Fibroblast of lung (primary cell): ENCODE measurements at regions not wholly inside any gene's neighbourhood (a gene's known extent, or its start where the extent isn't known, plus 50 kb on each side); places are given as distances from the start of the nearest gene placed in this dataset.
A peak's percentile ranks its signal among the peaks of the same experiment; 100 is the strongest.

Experiments used
- DNase-seq, 2 donors: peaks; one replicate each; pipeline versions ENCODE4 v3.0.0 to v3.0.0-alpha.2; 2010; ENCODE audit warnings: low read depth in 2 of 2
- H2AFZ ChIP-seq: 2 replicates; pipeline ENCODE4 v1.5.1; 2012; ENCODE audit warnings: low read length, control low read depth, inconsistent platforms
- H3K27ac ChIP-seq: 2 replicates; pipeline ENCODE4 v1.5.1; 2011; ENCODE audit warnings: low read length, control low read depth; ENCODE audit not compliant: insufficient read depth
- H3K27me3 ChIP-seq: 2 replicates; pipeline ENCODE4 v1.5.1; 2011; ENCODE audit warnings: mild to moderate bottlenecking, low read length; ENCODE audit not compliant: control insufficient read depth, insufficient read depth
- H3K36me3 ChIP-seq: 2 replicates; pipeline ENCODE4 v1.5.1; 2011; ENCODE audit warnings: low read length; ENCODE audit not compliant: control insufficient read depth, insufficient read depth
- H3K4me1 ChIP-seq: 2 replicates; pipeline ENCODE4 v1.5.1; 2011; ENCODE audit warnings: low read length; ENCODE audit not compliant: control insufficient read depth, insufficient read depth; ENCODE audit errors: extremely low read depth
- H3K4me2 ChIP-seq: 2 replicates; pipeline ENCODE4 v1.5.1; 2011; ENCODE audit warnings: low read length, control low read depth; ENCODE audit not compliant: insufficient read depth; ENCODE audit errors: extremely low read depth
- H3K4me3 ChIP-seq, 4 experiments: fragments of 200-600 bp in 1 of 4; sonication (generic) in 1 of 4; replicated peaks in 1 of 4; 2 replicates each; pipeline ENCODE4 v1.5.1; 2011 to 2016; ENCODE audit warnings: low read length in 4 of 4, low read depth in 3 of 4, mild to moderate bottlenecking in 3 of 4, control low read depth in 2 of 4, inconsistent platforms in 1 of 4, mixed read lengths in 1 of 4; ENCODE audit not compliant: insufficient read depth in 1 of 4; ENCODE audit errors: control extremely low read depth in 1 of 4
- H3K79me2 ChIP-seq: 2 replicates; pipeline ENCODE4 v1.5.1; 2012; ENCODE audit warnings: mild to moderate bottlenecking, low read length, inconsistent platforms; ENCODE audit not compliant: control insufficient read depth, insufficient read depth
- H3K9ac ChIP-seq: 2 replicates; pipeline ENCODE4 v1.5.1; 2011; ENCODE audit warnings: mild to moderate bottlenecking, low read length, control low read depth; ENCODE audit not compliant: insufficient read depth
- H3K9me3 ChIP-seq: 2 replicates; pipeline ENCODE4 v1.5.1; 2012; ENCODE audit warnings: low read depth, low read length; ENCODE audit not compliant: control insufficient read depth, insufficient read depth
- H4K20me1 ChIP-seq: 2 replicates; pipeline ENCODE4 v1.5.1; 2011; ENCODE audit warnings: low read length; ENCODE audit not compliant: control insufficient read depth, insufficient read depth; ENCODE audit errors: extremely low read depth
- CTCF ChIP-seq, 2 donors: IDR thresholded peaks in 1 of 2; conservative IDR thresholded peaks in 1 of 2; 1 replicate in 1 of 2; 2 replicates in 1 of 2; pipeline ENCODE4 v1.5.1; 2011 to 2012; ENCODE audit warnings: low read length in 2 of 2, control low read depth in 1 of 2, inconsistent platforms in 1 of 2, low read depth in 1 of 2, mild to moderate bottlenecking in 1 of 2
- EZH2 ChIP-seq: IDR thresholded peaks from 2 replicates; pipeline ENCODE4 v1.5.1; 2012; ENCODE audit warnings: low read length, control low read depth, mild to moderate bottlenecking; ENCODE audit errors: missing control alignments

- Histone ChIP-seq H4K20me1 (no peaks in the 10 kb centered on the region), H3K9me3 (no peaks in the 10 kb centered on the region), H3K4me2 (no peak overlapping the region), H3K36me3 (no peaks in the 10 kb centered on the region), H3K4me1 (no peaks in the 10 kb centered on the region), H3K27ac (no peak overlapping the region), H3K9ac (no peak overlapping the region), H3K27me3 (no peaks in the 10 kb centered on the region), H3K79me2 (no peaks in the 10 kb centered on the region), H2AFZ (no peak overlapping the region), H3K4me3 (no peak overlapping the region)
- peak in 1 of 2 donors; percentile 15 for DNase-seq
- TF ChIP-seq EZH2: no peak
- TF ChIP-seq CTCF (conservative IDR thresholded peaks at IDR 0.05 in 1 of 2, IDR thresholded peaks at IDR 0.05 in 1 of 2; ENCODE audit: low read depth in 1 of 2, low read length in 2 of 2): no peak
Observed at GRCh38 chr7:23956772-23957576, 247.0 kb downstream of the STK31 start.

GRCh38 chr7:23959821-23960220 lies 249.8 kb downstream of the STK31 start:
- H3K4me2 ChIP-seq: no peak overlapping the region
- no peaks in the 10 kb centered on the region for H3K4me1 ChIP-seq
- H2AFZ ChIP-seq: no peak overlapping the region
- no peaks in the 10 kb centered on the region for H4K20me1 ChIP-seq
- no peaks in the 10 kb centered on the region for H3K36me3 ChIP-seq
- TF ChIP-seq CTCF (conservative IDR thresholded peaks at IDR 0.05 in 1 of 2, IDR thresholded peaks at IDR 0.05 in 1 of 2; ENCODE audit: low read depth in 1 of 2, low read length in 2 of 2) (no peak), EZH2 (no peak)
- no peaks in the 10 kb centered on the region for H3K79me2 ChIP-seq
- H3K9ac ChIP-seq: no peak overlapping the region
- H3K4me3 ChIP-seq: no peak overlapping the region
- no peaks in the 10 kb centered on the region for H3K9me3 ChIP-seq
- H3K27ac ChIP-seq: no peak overlapping the region
- no peaks in the 10 kb centered on the region for H3K27me3 ChIP-seq
- no peak for DNase-seq

GRCh38 chr7:23960361-23960760 lies 250.3 kb downstream of the STK31 start:
- no peak for DNase-seq
- Histone ChIP-seq H3K4me2 (no peak overlapping the region), H3K27ac (no peak overlapping the region), H3K79me2 (no peaks in the 10 kb centered on the region), H3K4me3 (no peak overlapping the region), H2AFZ (no peak overlapping the region), H3K27me3 (no peaks in the 10 kb centered on the region), H3K9ac (no peak overlapping the region), H4K20me1 (no peaks in the 10 kb centered on the region), H3K9me3 (no peaks in the 10 kb centered on the region), H3K4me1 (no peaks in the 10 kb centered on the region), H3K36me3 (no peaks in the 10 kb centered on the region)
- no peak for TF ChIP-seq CTCF (conservative IDR thresholded peaks at IDR 0.05 in 1 of 2, IDR thresholded peaks at IDR 0.05 in 1 of 2; ENCODE audit: low read depth in 1 of 2, low read length in 2 of 2)
- no peak for TF ChIP-seq EZH2
